ENCODE measurements at regions not wholly inside any gene's neighbourhood (a gene's known extent, or its start where the extent isn't known, plus 50 kb on each side); places are given as distances from the start of the nearest gene placed in this dataset.

DNA sequence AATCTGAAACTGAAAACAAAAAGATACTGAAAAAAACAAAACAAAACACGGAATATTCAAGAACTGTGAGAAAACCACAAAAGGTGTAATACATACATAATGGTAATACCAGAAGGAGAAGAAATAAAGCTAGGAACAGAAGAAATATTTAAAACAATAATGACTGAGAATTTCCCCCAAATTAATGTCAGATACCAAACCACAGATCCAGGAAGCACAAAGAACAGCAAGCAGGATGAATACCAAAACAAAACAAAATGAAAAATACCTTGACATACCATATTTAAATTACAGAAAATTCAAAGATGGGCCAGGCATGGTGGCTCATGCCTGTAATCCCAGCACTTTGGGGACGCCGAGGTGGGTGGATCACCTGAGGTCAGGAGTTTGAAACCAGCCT is 57.7 kb upstream of the PARD3 start:
- Histone ChIP-seq H3K4me1 (no peaks in the 10 kb centered on the region), H3K9me3 (no peaks in the 10 kb centered on the region), H3K27ac (no peak overlapping the region), H3K27me3 (no peaks in the 10 kb centered on the region), H3K36me3 (no peaks in the 10 kb centered on the region), H3K4me3 (no peak overlapping the region)
- intact Hi-C loops (cut with DNase I; ENCODE audit: low total_unique reads), result no loop called here
- TF ChIP-seq POLR2A (IDR thresholded peaks at IDR 0.05), result no peak
- TF ChIP-seq, protein P1, sequence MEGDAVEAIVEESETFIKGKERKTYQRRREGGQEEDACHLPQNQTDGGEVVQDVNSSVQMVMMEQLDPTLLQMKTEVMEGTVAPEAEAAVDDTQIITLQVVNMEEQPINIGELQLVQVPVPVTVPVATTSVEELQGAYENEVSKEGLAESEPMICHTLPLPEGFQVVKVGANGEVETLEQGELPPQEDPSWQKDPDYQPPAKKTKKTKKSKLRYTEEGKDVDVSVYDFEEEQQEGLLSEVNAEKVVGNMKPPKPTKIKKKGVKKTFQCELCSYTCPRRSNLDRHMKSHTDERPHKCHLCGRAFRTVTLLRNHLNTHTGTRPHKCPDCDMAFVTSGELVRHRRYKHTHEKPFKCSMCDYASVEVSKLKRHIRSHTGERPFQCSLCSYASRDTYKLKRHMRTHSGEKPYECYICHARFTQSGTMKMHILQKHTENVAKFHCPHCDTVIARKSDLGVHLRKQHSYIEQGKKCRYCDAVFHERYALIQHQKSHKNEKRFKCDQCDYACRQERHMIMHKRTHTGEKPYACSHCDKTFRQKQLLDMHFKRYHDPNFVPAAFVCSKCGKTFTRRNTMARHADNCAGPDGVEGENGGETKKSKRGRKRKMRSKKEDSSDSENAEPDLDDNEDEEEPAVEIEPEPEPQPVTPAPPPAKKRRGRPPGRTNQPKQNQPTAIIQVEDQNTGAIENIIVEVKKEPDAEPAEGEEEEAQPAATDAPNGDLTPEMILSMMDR (IDR thresholded peaks at IDR 0.05 in 4 of 5, conservative IDR thresholded peaks at IDR 0.05 in 1 of 5), result no peak
- in situ Hi-C loops (cut with MboI; ENCODE audit: low sequenced_read_pairs in 4 of 4), result no loop called here
- DNase-seq, result no peak
- ATAC-seq, result no peak

DNA sequence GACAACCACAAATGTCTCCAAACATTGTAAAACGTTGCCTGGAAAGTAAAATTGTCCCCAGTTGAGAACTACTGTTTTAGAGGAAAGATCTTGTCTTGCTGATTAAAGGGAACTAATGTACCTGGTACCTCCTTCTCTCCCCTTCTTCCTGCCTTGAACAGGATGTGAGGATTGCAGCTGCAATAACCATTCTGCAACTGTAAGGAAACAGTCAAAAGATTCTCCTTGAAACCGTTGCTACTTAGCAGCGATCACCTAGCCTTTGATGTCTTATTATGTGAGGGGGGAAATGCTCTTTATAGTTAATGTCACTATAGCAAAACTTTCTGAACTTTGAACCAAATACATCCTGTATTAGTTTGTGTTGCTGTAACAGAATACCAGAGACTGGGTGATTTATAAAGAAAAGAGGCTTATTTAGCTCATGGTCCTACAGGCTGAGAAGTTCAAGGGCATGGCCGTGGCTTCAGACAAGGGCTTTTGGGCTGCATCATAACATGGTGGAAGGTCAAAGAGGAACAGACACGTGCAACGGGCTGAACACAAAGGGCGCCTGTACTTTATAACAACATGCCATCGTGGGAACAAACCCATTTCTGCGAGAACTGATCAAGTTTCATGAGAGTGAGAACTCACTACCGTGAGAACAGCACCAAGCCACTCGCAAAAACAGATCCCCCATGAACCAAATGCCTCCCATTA is 54.2 kb upstream of the PARD3 start:
- intact Hi-C loops (cut with DNase I; ENCODE audit: low total_unique reads), result no loop called here
- TF ChIP-seq, protein P1 (IDR thresholded peaks at IDR 0.05 in 4 of 5, conservative IDR thresholded peaks at IDR 0.05 in 1 of 5), result no peak
- no peak for TF ChIP-seq POLR2A (IDR thresholded peaks at IDR 0.05)

DNA sequence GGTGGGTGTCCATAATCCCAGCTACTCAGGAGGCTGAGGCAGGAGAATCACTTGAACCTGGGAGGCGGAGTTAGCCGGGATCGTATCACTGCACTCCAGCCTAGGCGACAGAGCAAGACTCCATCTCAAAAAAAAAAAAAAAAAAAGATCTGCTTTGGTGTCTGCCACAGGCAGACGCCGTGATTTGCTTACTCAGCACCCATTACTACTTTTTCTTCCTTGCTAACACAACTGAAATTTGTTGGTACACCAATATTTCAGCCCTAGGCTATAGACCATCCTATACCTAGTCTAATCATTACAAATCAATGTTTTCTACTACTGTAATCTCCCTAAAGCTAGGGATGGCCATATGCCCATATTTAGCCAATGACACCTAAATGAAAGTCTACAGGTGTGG is 53.5 kb upstream of the PARD3 start:
- intact Hi-C loops (cut with DNase I; ENCODE audit: low total_unique reads), result no loop called here

More for the DNA sequence above, 54.2 kb upstream of the PARD3 start:
- Histone ChIP-seq H3K27ac (no peak overlapping the region), H3K27me3 (no peaks in the 10 kb centered on the region), H3K4me3 (no peak overlapping the region), H3K36me3 (no peaks in the 10 kb centered on the region), H3K9me3 (no peaks in the 10 kb centered on the region), H3K4me1 (peaks cover 0 to 7% of the 10 kb centered on the region in 2 donors)
- DNase-seq (no peak), ATAC-seq (no peak)
- in situ Hi-C loops (cut with MboI; ENCODE audit: low sequenced_read_pairs in 4 of 4), result no loop called here

DNA sequence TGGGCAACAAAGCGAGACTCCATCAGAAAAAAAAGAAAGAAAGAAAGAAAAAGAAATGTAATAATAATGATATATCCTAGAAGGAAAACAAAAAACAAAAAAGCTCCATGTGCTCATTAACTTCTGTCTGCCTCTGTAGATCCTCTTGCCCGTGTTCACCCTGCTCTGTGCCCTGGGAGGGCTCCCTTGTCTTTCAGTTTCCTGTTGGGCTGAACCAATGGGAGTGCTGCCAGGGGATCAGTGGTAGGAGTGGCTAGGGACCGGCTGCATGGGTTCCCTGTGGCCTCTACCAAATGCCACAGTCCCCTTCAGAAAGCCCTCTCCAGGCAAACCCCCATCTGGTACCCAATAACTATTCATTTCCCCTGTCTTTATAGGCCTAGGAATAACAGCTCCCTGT is 51.8 kb upstream of the PARD3 start:
- DNase-seq (no peak), ATAC-seq (no peak)
- no peaks in the 10 kb centered on the region for H3K27me3 ChIP-seq
- H3K9me3 ChIP-seq, result no peaks in the 10 kb centered on the region
- H3K27ac ChIP-seq, result no peak overlapping the region
- H3K4me3 ChIP-seq, result no peak overlapping the region
- peaks cover 2 to 18% of the 10 kb centered on the region in 2 donors for H3K4me1 ChIP-seq
- in situ Hi-C loops (cut with MboI; ENCODE audit: low sequenced_read_pairs in 4 of 4), result no loop called here
- intact Hi-C loops (cut with DNase I; ENCODE audit: low total_unique reads), result no loop called here
- no peaks in the 10 kb centered on the region for H3K36me3 ChIP-seq
- TF ChIP-seq, protein P1 (IDR thresholded peaks at IDR 0.05 in 4 of 5, conservative IDR thresholded peaks at IDR 0.05 in 1 of 5), result no peak
- TF ChIP-seq POLR2A (IDR thresholded peaks at IDR 0.05), result no peak

More for the DNA sequence above, 53.5 kb upstream of the PARD3 start:
- Histone ChIP-seq H3K36me3 (no peaks in the 10 kb centered on the region), H3K27me3 (no peaks in the 10 kb centered on the region), H3K9me3 (no peaks in the 10 kb centered on the region), H3K27ac (no peak overlapping the region), H3K4me1 (peaks cover 0 to 12% of the 10 kb centered on the region in 2 donors), H3K4me3 (no peak overlapping the region)
- TF ChIP-seq, protein P1 (IDR thresholded peaks at IDR 0.05 in 4 of 5, conservative IDR thresholded peaks at IDR 0.05 in 1 of 5), result no peak
- TF ChIP-seq POLR2A (IDR thresholded peaks at IDR 0.05), result no peak
- no peak for DNase-seq
- no peak for ATAC-seq
- in situ Hi-C loops (cut with MboI; ENCODE audit: low sequenced_read_pairs in 4 of 4), result no loop called here
